ENCODE measurements at regions not wholly inside any gene's neighbourhood (a gene's known extent, or its start where the extent isn't known, plus 50 kb on each side); places are given as distances from the start of the nearest gene placed in this dataset.
"Not testable (repeated sequence)": the region's sequence is repeated elsewhere in the genome, so short reads cannot be mapped to it uniquely, and the experiment has no call there.

GRCh38 chr2:109715313-109715805, 78.7 kb upstream of the RGPD5 start:
- TF ChIP-seq, protein P1, sequence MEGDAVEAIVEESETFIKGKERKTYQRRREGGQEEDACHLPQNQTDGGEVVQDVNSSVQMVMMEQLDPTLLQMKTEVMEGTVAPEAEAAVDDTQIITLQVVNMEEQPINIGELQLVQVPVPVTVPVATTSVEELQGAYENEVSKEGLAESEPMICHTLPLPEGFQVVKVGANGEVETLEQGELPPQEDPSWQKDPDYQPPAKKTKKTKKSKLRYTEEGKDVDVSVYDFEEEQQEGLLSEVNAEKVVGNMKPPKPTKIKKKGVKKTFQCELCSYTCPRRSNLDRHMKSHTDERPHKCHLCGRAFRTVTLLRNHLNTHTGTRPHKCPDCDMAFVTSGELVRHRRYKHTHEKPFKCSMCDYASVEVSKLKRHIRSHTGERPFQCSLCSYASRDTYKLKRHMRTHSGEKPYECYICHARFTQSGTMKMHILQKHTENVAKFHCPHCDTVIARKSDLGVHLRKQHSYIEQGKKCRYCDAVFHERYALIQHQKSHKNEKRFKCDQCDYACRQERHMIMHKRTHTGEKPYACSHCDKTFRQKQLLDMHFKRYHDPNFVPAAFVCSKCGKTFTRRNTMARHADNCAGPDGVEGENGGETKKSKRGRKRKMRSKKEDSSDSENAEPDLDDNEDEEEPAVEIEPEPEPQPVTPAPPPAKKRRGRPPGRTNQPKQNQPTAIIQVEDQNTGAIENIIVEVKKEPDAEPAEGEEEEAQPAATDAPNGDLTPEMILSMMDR (IDR thresholded peaks at IDR 0.05; ENCODE audit: insufficient read depth, low read length, poor library complexity, severe bottlenecking) = peak; percentile 49
- DNase-seq (ENCODE audit: low read depth) = no peak

GRCh38 chr2:109716596-109716995, 77.5 kb upstream of the RGPD5 start:
- H3K4me3 ChIP-seq (ENCODE audit: low read depth, low read length); DNase-seq (ENCODE audit: low read depth); H3K36me3 ChIP-seq (ENCODE audit: control insufficient read depth, insufficient read depth, low read length); H3K27me3 ChIP-seq (ENCODE audit: control insufficient read depth, insufficient read depth, low read length): not testable (repeated sequence)

More at GRCh38 chr2:109715313-109715805, 78.7 kb upstream of the RGPD5 start:
- H3K27me3 ChIP-seq (ENCODE audit: control insufficient read depth, insufficient read depth, low read length) = no peaks in the 10 kb centered on the region
- no peak overlapping the region for H3K4me3 ChIP-seq (ENCODE audit: low read depth, low read length)
- H3K36me3 ChIP-seq (ENCODE audit: control insufficient read depth, insufficient read depth, low read length) = no peaks in the 10 kb centered on the region

DNA sequence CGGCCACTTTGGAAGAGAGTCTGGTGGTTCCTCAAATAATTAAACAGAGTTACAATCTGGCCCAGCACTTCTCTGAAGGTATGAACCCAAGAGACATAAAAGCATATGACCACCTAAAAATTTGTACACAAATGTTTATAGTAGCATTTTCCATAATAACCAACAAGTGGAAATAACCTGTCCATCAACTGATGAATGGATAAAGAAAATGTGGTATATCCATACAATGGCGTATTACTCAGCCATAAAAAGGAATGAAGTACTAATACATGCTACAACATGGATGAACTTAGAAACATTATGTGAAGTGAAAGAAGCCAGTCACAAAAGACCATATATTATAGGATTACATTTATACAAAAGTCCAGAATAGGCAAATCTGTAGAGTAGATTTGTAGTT, 76.0 kb upstream of the RGPD5 start:
- TF ChIP-seq, protein P1 (IDR thresholded peaks at IDR 0.05; ENCODE audit: insufficient read depth, low read length, poor library complexity, severe bottlenecking) = no peak
- no peak overlapping the region for H3K4me3 ChIP-seq (ENCODE audit: low read depth, low read length)
- no peaks in the 10 kb centered on the region for H3K36me3 ChIP-seq (ENCODE audit: control insufficient read depth, insufficient read depth, low read length)
- no peaks in the 10 kb centered on the region for H3K27me3 ChIP-seq (ENCODE audit: control insufficient read depth, insufficient read depth, low read length)
- DNase-seq (ENCODE audit: low read depth) = no peak

GRCh38 chr2:109719871-109720270, 74.2 kb upstream of the RGPD5 start:
- H3K4me3 ChIP-seq (ENCODE audit: low read depth, low read length) = no peak overlapping the region
- no peak for DNase-seq (ENCODE audit: low read depth)
- TF ChIP-seq, protein P1 (IDR thresholded peaks at IDR 0.05; ENCODE audit: insufficient read depth, low read length, poor library complexity, severe bottlenecking) = no peak
- no peaks in the 10 kb centered on the region for H3K36me3 ChIP-seq (ENCODE audit: control insufficient read depth, insufficient read depth, low read length)
- no peaks in the 10 kb centered on the region for H3K27me3 ChIP-seq (ENCODE audit: control insufficient read depth, insufficient read depth, low read length)

DNA sequence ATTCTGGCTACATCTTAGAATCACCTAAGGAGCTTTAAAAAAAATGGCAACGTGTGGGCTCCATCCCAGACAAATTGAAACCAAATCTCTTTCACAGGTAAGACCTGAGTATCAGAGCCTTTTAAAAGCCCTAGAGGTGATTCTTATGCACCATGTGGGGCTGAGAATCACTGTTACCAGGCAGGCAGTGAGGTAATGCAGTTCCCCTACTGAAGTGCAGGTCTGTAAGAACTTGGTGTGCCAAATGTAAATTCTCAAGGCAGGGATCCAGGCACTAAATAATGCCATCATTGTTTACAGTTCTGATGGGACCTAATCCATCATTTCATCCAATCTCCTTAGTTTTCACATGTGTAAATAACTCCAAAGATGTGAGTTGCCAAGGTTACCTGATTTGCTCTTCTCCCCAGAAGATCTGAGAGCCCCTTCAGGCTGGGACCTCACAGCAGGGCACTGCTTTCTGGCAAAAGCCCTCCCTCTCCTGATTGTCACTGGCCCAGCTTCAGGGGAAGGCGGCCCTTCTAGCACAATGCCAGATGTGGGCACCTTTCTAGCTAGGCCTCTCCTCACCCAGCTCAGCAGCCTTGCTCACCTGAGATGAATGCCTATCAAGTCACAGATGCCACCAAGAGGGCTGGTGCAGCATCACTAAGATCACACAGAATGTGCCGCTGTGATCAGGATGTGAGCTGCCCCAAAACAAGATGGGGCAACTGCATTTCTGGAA, 73.6 kb upstream of the RGPD5 start:
- no peaks in the 10 kb centered on the region for H3K27me3 ChIP-seq (ENCODE audit: control insufficient read depth, insufficient read depth, low read length)
- TF ChIP-seq, protein P1 (IDR thresholded peaks at IDR 0.05; ENCODE audit: insufficient read depth, low read length, poor library complexity, severe bottlenecking) = no peak
- no peak for DNase-seq (ENCODE audit: low read depth)
- no peaks in the 10 kb centered on the region for H3K36me3 ChIP-seq (ENCODE audit: control insufficient read depth, insufficient read depth, low read length)
- no peak overlapping the region for H3K4me3 ChIP-seq (ENCODE audit: low read depth, low read length)

- H3K4me3 ChIP-seq (ENCODE audit: low read depth, low read length) = no peak overlapping the region
- no peaks in the 10 kb centered on the region for H3K36me3 ChIP-seq (ENCODE audit: control insufficient read depth, insufficient read depth, low read length)
- DNase-seq (ENCODE audit: low read depth) = no peak
- no peaks in the 10 kb centered on the region for H3K27me3 ChIP-seq (ENCODE audit: control insufficient read depth, insufficient read depth, low read length)
- TF ChIP-seq, protein P1 (IDR thresholded peaks at IDR 0.05; ENCODE audit: insufficient read depth, low read length, poor library complexity, severe bottlenecking) = no peak
These were observed 73.0 kb upstream of the RGPD5 start for GRCh38 chr2:109721135-109721534.
